NCI-H1417 (cell line): ENCODE measurements at regions not wholly inside any gene's neighbourhood (a gene's known extent, or its start where the extent isn't known, plus 50 kb on each side); places are given as distances from the start of the nearest gene placed in this dataset.
A peak's percentile ranks its signal among the peaks of the same experiment; 100 is the strongest.
"Not testable (repeated sequence)": the region's sequence is repeated elsewhere in the genome, so short reads cannot be mapped to it uniquely, and the experiment has no call there.

Source experiments
- DNase-seq, 3 experiments: peaks; one replicate each; lab custom pipeline; 2025; lab: John Stamatoyannopoulos, UW

DNA sequence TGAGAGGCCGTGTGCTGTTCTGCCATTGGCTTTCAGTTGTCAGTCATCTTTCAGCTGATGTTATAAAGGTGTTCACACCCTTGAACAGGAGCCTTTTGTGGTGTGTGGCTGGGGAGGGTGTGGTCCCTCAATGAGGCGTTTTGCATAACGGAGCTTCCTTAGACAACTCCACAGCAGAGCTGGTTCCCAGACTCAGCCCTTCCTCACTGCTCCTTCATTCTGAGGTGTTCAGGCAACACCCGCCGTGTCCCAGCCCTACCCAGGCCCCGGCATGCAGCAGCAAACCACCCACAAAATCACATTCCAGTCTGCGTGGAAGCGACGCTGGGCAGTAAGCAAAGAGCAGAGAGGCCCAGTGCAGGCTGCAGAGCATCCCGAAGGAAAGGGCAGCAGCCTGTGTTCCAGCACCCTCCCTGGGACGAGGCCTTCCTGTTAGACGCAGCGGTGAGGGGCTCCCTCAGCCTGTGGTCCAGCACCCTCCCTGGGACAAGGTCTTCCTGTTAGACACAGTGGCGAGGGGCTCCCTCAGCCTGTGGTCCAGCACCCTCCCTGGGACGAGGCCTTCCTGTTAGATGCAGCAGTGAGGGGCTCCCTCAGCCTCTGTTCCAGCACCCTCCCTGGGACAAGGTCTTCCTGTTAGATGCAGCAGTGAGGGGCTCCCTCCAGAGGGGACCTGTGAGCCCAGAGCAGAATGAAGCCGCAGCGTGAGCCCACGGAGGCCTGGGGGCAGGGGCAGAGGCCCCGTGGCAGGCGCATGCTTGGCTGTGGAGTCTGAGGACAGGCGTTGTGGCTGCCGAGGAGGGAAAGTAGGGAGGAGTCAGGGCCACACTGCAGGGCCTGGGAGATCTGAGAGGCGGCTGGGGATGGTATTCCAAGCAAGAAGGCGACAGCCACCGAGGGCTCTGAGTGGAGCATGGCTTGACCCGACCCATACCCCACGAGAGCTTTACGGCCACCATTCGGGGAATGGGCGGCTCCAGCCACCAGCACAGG is 201.8 kb upstream of the HDAC4 start:
- DNase-seq, result no peak

DNA sequence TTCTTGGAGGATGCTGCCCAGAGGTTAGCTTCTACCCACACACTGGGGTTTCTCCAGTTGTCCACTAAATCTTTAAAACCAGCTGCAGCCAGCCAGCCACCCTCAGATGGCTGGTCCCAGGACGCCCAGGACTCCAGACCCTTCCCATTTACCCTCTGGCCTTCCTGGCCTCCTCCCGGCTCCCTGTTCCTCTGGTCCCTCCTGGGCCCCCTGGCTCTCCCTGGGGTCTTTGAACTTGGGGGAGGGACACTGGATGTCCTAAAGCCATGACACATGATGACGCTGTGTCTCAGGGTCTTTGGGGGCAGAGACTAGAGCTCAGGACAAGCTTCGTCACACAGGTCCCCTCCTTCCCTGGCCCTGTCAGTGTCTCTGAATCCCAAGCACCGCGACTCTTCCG is 201.1 kb upstream of the HDAC4 start:
- no peak for DNase-seq

DNA sequence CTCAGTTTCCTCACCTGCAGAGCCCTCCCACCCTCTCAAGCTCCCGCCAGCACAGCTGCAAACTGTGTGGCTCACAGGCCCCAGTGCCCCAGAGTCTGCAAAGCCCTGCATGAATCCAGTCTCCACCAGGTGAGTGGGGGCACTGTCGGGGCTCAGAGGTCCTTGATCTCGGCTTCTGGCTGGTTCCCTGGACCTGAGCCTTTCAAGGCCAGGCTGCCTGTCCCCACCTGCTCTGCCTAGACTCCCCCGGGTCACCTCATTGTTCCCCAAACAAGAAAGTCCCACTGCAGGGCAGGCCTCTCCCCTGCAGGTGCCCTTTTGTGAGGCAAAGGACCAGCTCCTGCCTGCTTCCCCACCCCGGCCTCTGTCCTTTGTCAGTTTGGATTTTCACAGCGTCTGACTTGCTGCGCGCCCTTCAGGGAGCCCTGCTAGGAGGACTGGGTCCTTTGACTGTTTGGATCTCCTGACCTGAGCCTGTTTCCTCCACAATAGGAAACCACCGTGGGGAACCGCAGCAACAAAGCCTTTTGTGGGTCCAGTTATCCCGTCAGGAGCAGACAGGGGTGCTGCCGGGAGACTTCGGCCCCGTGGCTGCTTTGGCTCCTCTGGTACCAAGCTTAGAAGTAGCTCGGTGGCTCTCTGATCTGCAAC is 200.5 kb upstream of the HDAC4 start:
- no peak for DNase-seq

DNA sequence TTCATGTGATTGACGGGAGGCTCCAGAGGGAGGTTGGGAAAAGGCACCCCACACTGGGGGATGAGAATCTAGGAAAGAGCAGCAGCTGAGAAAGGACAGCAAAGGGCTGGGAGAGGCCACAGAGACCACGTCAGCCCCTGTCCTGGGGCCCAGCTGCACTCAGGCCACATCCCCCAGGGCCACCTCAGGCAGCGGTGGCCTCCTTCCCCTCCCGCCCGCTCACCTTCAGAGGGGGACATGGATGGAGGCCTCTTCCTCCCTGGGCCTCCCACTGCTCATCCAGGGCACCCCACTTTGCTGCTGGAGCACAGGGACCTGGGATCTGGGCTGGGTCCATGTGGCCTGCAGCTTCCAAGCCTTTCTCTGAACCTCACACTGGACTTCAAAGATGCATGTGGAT is 199.8 kb upstream of the HDAC4 start:
- no peak for DNase-seq

DNA sequence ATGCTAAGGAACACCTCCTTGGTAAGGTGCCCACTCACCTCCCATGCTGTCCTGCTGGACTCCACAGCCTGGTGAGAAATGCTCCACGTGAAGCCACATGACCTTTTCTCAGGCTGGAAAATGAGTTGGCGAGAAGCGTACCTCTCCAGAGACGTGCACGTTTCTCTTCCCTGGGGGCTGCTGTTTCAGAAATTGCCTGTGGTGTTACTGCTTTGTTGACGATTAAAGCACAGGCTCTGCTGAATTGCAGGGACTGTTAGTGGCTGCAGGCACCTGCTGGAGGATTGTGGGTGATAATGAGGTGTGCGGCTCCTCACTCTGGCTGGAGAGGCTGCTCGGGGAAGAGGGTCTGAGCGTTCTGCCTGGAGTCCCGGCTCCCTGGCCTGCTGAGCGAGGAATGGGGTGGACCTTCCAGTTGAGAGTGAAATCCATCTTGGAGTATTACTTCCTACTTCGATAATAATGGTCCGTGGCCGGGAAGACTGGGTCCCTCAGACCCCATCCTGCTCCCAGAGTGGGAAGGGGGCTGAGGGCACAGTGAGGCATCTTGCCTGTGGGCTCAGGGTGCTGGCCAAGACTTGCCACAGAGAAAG is 199.3 kb upstream of the HDAC4 start:
- DNase-seq, result peak in 1 of 3 experiments; percentile 41

DNA sequence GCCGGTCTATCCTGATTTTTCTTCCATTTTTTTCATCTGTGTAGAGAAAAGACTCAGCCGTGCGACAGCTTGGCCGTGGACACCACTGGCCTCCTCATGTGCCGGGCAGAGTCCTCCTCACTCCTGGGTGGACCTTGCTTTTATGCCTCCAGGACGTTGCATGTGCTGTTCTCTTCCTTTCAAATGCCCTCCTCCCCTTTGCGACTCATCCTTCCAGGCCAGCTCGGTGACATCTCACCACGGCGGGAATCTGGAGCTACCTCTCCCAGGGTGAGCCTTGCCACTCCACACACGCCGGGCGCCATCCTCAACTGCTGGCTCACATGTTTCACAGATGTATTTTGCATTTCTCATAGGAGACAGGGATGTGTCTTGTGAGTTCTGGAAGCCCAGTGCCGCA is 198.5 kb upstream of the HDAC4 start:
- no peak for DNase-seq

DNA sequence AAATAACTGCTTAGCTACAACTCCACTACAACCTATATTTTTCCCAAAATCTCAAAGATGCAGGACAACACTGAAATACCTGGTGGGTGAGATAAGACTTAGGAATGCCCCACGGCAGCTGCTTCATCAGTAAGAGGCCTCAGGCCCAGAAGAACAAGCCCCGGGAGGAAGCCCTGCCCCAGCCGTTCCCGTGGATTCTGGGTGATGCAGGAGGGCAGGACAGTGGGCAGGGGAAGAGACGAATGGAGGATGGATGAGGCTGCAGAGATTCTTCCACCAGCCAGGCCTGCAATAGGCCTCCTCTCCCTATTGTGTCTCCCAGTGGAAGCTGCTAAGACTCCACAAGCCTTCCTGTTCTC is 197.9 kb upstream of the HDAC4 start:
- DNase-seq, result no peak

DNA sequence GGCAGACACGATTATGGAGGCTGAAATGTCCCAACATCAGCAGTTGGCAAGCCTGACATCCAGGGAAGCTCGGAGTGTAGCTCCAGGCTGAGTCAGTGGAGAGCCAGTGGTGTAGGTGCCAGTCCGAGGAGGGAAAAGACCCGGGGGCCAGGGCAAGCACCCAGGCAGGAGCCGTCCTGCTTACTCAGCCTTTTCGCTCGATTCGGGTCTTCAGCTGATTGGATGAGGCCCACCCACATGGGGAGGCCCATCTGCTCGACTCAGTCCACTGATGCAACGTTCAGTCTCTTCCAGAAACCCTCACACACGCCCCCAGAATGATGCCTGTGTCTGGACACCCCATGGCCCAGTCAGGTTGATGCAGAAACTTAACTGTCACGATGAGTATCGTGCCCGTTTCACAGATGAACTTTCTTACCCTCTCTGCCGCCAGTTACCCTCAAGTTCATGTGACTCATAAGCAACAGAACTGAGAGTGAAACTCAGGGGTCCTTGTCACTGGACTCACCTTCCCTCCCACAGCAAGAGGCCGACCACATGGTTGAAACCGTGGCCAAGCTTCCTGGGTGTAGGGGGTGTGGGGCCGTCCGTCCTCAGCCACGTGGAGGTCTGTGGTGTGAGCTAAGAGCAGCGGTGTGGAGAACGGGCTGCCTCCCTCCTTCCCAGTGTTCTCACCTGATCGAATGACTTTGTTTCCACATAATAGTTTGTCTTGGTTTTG is 197.4 kb upstream of the HDAC4 start:
- no peak for DNase-seq

DNA sequence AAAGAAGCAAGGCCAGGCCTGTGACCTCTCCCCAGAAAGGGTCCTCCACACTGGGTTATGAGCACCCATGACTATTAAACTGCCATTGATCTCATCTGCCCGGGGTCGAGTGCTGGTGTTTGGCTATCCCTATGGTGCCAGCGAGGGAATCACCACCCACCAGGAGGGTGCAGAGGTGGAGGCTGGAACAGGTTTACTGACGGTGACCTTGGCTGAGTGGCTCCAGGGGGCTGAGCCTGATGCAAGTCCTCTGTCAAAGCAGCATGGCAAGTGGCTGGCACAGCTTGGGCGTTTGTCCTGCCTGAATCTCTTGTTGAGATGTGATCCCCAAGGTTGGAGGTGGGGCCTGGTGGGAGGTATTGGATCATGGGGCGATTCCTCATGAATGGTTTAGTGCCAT is 196.4 kb upstream of the HDAC4 start:
- DNase-seq, result no peak

DNA sequence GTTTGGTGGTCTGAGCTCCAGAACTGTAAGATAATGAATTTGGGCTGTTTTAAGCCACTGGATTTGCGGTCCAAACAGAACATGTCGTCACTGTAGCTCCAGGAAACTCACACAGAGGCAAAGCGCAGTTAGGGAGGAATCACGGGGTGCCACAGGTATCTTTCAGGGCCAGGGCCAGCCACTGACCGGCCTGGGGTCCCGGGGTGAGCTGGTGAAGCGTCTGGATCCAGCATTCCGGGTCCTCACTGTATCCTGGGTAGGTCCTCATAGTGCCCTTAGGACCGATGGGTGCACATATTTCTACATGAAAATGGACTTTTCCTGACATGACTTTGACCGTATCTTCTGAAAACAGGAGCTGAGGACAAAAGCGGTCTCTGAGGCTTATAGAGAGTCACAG is 196.0 kb upstream of the HDAC4 start:
- DNase-seq, result no peak

DNA sequence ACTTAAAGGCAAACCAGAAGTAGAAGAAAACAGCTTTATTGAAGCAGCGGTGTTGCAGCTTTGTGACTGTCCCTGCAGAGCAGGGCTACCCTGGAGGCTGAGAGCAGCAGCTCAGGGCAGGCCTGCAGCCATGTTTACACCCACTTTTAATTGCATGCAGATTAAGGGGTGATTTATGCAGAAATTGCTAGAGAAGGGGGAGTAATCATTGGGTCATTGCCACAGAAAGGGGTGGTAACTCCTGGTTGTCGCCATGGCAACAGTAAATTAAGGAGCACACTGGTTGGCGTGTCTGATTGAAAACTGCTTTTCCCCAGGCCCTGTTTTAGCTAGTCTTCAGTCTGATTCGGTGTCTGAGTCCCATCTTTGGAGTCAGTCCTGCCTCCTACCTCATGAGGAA is 195.4 kb upstream of the HDAC4 start:
- DNase-seq, result peak in 1 of 3 experiments; percentile 17

DNA sequence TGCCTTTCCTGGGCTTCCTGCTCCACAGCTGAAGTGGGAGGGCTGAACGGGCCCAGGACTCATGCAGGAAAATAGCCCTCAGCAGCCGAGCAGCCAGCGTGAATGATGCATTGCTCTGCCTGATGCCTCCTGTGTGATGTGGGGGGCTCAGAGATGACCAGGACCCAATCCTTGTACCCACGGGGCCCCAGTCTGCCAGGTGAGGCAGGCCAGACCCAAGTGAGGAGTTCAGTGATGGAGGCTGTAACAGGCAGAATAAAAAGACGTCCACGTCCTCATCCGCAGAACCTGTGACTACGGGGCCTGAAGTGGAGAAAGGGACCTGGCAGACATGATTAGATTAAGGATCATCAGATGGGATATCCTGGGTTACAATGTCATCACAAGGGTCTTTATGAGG is 194.9 kb upstream of the HDAC4 start:
- no peak for DNase-seq

DNA sequence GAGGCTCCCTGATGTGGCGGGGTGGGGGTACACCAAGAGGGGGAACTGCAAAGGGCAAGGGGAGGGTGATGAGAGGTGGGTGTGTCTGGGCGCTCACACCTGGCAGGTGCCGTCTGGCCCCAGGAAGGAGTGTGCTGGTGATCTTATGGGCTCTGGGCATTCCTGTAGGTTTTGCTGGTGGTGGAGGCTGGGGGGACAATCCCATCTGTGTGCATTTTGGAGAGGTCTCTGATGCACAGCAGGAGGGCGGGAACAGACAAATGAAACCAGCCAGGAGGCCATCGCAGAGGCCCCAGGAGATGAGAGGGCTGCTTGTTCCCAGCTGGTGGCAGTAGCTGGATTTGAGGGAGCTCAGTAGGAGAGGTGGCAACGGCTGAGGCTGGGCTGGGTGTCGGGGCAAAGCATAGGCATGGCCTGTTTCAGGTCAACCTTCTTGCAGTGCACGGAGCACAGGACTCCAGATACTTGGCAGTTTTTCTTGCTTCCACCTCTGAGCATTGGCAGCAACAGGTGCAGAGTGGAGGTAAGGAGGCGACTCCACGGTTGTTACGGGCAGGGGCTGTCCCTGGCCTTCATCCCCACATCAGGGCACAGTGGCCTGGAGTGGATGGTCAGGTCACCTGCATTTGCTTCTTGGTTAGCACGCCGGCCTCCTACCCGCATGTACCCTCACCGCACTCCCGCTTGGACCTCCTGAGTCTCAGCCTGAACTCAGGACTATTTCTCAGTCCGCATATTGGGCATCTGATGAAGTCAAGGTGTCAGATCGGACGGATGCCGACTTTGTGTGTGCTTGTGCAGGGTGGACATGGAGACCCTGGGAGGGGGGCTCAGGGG is 194.2 kb upstream of the HDAC4 start:
- no peak for DNase-seq

DNA sequence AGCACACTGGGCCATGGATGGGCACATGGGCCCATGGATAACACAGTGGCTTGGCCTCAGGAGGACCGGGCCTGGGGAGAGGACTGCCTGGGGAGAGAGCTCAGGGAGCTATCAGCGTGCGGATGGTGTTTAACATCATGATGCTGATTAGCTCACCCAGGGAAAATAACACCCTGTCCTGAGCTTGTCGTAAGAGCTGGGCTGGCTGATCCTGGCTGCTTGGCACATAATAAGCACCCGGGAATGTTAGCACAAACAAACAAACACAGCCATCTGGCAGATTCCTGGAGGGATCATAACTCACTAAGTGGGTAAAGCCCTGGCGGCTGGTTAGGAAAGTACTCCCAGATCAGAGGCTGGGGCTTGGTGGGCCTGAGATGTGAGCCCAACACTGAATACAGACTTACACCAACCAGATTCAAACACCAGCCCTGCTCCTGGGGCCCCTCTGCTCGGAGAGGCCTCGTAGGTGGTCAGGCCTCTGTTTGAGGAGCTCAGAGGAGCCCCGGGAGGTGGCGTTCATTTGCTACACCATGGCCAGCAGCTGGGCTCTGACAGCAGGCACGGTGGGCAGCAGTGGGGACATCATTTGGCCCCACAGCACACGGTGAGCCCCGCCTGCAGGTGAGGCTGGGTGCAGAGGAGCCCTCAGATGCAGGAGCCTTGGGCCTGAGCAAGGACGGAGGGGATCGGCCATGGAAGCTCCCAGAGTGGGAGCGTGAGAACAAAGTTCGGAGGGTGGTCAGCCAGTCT is 193.4 kb upstream of the HDAC4 start:
- peak in 2 of 3 experiments; percentile 20 to 68 for DNase-seq

DNA sequence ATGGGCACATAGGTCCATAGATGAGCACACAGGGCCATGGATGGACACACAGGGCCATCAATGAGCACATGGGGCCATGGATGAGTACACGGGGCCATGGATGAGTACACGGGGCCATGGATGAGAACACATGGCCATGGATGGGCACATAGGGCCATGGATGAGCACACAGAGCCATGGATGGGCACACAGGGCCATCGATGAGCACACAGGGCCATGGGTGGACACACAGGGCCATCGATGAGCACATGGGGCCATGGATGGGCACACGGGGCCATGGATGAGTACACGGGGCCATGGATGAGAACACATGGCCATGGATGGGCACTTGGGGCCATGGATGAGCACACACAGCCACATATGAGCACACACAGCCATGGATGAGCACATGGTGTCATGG is 192.6 kb upstream of the HDAC4 start:
- DNase-seq, result no peak

DNA sequence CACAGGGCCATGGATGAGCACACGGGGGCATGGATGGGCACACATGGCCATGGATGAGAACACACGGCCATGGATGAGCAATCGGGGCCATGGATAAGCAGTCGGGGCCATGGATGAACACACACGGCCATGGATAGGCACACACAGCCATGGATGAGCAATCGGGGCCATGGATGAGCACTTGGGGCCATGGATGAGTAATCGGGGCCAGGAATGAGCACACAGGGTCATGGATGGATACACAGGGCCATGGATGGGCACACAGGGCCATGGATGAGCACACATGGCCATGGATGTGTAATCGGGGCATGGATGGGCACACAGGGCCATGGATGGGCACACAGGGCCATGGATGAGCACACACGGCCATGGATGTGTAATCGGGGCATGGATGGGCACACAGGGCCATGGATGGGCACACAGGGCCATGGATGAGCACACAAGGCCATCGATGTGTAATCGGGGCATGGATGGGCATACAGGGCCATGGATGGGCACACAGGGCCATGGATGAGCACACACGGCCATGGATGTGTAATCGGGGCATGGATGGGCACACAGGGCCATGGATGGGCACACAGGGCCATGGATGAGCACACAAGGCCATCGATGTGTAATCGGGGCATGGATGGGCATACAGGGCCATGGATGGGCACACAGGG is 191.9 kb upstream of the HDAC4 start:
- not testable (repeated sequence) for DNase-seq

DNA sequence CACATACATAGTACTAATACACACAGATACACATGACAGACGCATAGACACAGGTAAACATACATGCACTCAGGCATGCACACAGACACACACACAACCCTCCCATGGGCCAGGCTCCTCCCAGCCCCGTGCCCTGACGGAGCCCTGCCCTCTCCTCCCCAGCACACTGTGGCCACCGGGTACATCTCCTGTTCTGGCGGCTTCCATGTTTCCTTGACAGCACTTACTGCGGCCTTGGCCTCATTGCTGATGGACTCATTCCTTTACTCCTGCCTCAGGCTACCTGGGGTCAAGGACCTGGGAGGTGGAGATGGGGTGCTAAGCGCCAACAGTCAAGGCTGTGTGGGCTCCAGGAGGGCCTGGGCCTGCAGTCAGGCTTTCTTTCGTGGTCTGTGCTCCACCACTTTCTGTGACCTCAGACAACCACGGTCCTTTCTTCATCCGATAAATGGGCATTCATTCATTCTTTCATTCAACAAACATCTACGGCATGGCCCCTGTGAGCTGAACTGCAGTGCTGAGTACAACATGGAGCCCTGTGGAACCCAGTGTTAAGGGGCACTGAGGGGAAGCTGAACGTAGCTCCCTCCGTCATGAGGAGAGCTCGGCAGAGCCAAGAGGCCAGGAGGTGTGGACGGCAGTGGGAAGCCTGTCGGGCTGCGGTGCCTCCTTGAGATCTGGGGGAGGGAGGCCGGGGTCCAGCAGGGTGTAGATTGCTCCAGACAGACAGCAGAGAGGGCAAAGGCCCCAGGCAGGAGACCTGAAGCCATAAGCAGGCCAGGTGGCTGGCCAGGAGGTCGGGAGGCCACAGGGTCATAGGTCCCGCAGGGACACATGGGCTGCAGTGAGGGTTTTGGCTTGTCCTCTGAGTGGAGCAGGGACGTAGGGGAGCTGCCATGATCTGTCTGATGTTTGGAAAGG is 190.4 kb upstream of the HDAC4 start:
- no peak for DNase-seq

DNA sequence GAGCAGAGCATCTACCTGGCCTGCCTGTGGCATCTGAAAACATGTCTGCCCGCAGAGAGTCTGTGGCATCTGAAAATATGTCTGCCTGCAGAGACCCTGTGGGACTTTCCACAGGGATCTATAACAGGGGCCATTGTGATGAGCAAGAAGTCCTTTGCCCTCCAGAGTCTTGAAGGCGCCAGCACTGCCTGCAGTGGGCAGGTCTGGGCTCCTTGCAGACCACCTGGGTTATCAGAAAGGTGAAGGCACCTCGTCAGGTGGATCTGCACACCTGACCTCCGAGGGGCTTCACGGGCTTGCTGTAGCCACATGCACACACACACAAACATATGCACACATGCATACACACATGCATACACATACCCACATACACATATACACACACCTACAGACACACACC is 189.5 kb upstream of the HDAC4 start:
- DNase-seq, result no peak

DNA sequence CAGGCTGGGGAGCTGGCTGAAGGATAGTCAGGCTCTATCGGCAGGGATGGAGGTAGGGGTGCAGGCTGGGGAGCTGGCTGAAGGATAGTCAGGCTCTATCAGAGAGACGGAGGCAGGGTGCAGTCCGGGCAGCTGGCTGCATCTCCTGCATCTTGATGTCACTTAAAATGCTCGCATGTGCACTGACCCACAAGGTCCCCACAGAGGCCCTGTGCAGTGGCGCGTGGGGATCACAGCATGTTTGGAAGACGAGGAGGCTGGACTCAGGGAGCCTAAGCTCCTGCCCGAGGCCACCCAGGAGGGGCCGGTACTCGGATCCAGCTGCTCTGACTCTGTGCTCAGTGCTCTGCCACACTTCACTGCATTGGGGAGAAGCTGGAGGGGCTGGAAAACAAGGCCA is 189.0 kb upstream of the HDAC4 start:
- DNase-seq, result no peak
